ENCODE measurements at regions not wholly inside any gene's neighbourhood (a gene's known extent, or its start where the extent isn't known, plus 50 kb on each side); places are given as distances from the start of the nearest gene placed in this dataset.

DNA sequence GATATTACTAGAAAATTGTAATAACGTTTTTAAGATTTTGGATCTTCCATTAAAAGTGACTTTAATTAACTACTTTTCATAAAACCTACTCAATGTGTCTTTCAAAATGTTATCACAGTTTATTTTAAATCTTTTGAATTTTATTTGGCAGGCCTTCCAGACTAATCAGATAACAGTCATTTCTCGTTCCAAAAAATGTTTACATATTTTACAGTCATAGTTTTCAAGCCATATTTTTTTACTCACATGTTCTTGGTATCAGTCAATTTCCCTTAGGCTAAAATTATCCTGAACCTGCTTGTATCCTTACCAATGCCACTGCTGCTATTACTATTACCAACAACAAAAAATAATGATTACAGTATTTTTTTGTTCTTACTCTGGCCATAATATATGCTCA, 1783.5 kb downstream of the SLITRK5 start:
- Histone ChIP-seq H3K4me3 (ENCODE audit: low read length) (no peak overlapping the region), H3K27me3 (ENCODE audit: low read depth, low read length) (no peaks in the 10 kb centered on the region), H3K9me3 (ENCODE audit: insufficient read depth, low read length) (no peaks in the 10 kb centered on the region), H3K4me1 (ENCODE audit: low read length) (no peaks in the 10 kb centered on the region), H3K4me2 (ENCODE audit: low read length) (no peak overlapping the region), H3K79me2 (ENCODE audit: low read length) (no peaks in the 10 kb centered on the region), H3K9ac (ENCODE audit: low read length) (no peak overlapping the region), H3K27ac (ENCODE audit: low read length) (no peak overlapping the region), H4K20me1 (ENCODE audit: insufficient read depth, low read length) (no peaks in the 10 kb centered on the region), H3K36me3 (replicated peaks; ENCODE audit: low read depth, low read length) (no peaks in the 10 kb centered on the region), H2AFZ (ENCODE audit: low read depth, low read length) (no peak overlapping the region)
- no peak for TF ChIP-seq EZH2phosphoT487 (IDR thresholded peaks at IDR 0.05; ENCODE audit: low read depth)
- no peak for TF ChIP-seq CTCF (IDR thresholded peaks at IDR 0.05; ENCODE audit: low read depth, low read length)

GRCh38 chr13:89455225-89455624, 1784.1 kb downstream of the SLITRK5 start:
- no peaks in the 10 kb centered on the region for H3K4me1 ChIP-seq (ENCODE audit: low read length)
- H3K4me2 ChIP-seq (ENCODE audit: low read length), result no peak overlapping the region
- TF ChIP-seq CTCF (IDR thresholded peaks at IDR 0.05; ENCODE audit: low read depth, low read length) (no peak), EZH2phosphoT487 (IDR thresholded peaks at IDR 0.05; ENCODE audit: low read depth) (no peak)
- H2AFZ ChIP-seq (ENCODE audit: low read depth, low read length), result no peak overlapping the region
- no peak overlapping the region for H3K4me3 ChIP-seq (ENCODE audit: low read length)
- no peaks in the 10 kb centered on the region for H3K9me3 ChIP-seq (ENCODE audit: insufficient read depth, low read length)
- H3K36me3 ChIP-seq (replicated peaks; ENCODE audit: low read depth, low read length), result no peaks in the 10 kb centered on the region
- H3K27me3 ChIP-seq (ENCODE audit: low read depth, low read length), result no peaks in the 10 kb centered on the region
- H3K79me2 ChIP-seq (ENCODE audit: low read length), result no peaks in the 10 kb centered on the region
- no peak overlapping the region for H3K27ac ChIP-seq (ENCODE audit: low read length)
- H3K9ac ChIP-seq (ENCODE audit: low read length), result no peak overlapping the region
- H4K20me1 ChIP-seq (ENCODE audit: insufficient read depth, low read length), result no peaks in the 10 kb centered on the region

DNA sequence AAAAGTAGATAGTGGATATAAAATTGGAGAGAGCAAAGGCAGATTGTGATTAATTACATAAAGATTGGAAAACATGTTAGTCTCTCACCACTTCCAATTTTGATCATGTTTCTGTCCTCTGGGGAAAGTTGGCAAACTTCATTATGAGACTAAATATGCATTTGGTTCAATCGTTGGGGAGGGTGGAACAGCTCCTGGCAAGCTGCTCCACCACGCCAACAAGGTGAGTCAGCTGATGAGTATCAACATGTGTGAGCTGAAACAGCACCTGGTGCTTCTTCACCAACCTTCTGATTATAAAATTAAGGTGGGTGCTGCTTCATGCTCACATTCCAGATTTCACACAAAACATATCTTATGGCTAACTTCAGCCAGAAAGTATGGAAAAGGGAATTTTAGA, 1784.6 kb downstream of the SLITRK5 start:
- no peak overlapping the region for H3K4me2 ChIP-seq (ENCODE audit: low read length)
- no peaks in the 10 kb centered on the region for H3K36me3 ChIP-seq (replicated peaks; ENCODE audit: low read depth, low read length)
- H3K79me2 ChIP-seq (ENCODE audit: low read length), result no peaks in the 10 kb centered on the region
- no peak for TF ChIP-seq CTCF (IDR thresholded peaks at IDR 0.05; ENCODE audit: low read depth, low read length)
- no peak for TF ChIP-seq EZH2phosphoT487 (IDR thresholded peaks at IDR 0.05; ENCODE audit: low read depth)
- H3K9me3 ChIP-seq (ENCODE audit: insufficient read depth, low read length), result no peaks in the 10 kb centered on the region
- no peaks in the 10 kb centered on the region for H4K20me1 ChIP-seq (ENCODE audit: insufficient read depth, low read length)
- H3K27ac ChIP-seq (ENCODE audit: low read length), result no peak overlapping the region
- no peak overlapping the region for H2AFZ ChIP-seq (ENCODE audit: low read depth, low read length)
- H3K4me1 ChIP-seq (ENCODE audit: low read length), result no peaks in the 10 kb centered on the region
- no peak overlapping the region for H3K9ac ChIP-seq (ENCODE audit: low read length)
- no peaks in the 10 kb centered on the region for H3K27me3 ChIP-seq (ENCODE audit: low read depth, low read length)
- H3K4me3 ChIP-seq (ENCODE audit: low read length), result no peak overlapping the region

- H3K4me2 ChIP-seq (ENCODE audit: low read length), result no peak overlapping the region
- no peak overlapping the region for H2AFZ ChIP-seq (ENCODE audit: low read depth, low read length)
- no peaks in the 10 kb centered on the region for H3K36me3 ChIP-seq (replicated peaks; ENCODE audit: low read depth, low read length)
- H3K27ac ChIP-seq (ENCODE audit: low read length), result no peak overlapping the region
- H3K79me2 ChIP-seq (ENCODE audit: low read length), result no peaks in the 10 kb centered on the region
- no peaks in the 10 kb centered on the region for H3K4me1 ChIP-seq (ENCODE audit: low read length)
- H4K20me1 ChIP-seq (ENCODE audit: insufficient read depth, low read length), result no peaks in the 10 kb centered on the region
- H3K9me3 ChIP-seq (ENCODE audit: insufficient read depth, low read length), result no peaks in the 10 kb centered on the region
- H3K9ac ChIP-seq (ENCODE audit: low read length), result no peak overlapping the region
- TF ChIP-seq EZH2phosphoT487 (IDR thresholded peaks at IDR 0.05; ENCODE audit: low read depth) (no peak), CTCF (IDR thresholded peaks at IDR 0.05; ENCODE audit: low read depth, low read length) (no peak)
- no peak overlapping the region for H3K4me3 ChIP-seq (ENCODE audit: low read length)
- no peaks in the 10 kb centered on the region for H3K27me3 ChIP-seq (ENCODE audit: low read depth, low read length)
Measured at GRCh38 chr13:89457977-89458376, 1786.8 kb downstream of the SLITRK5 start.

All from OCI-LY3 (cell line).